ENCODE measurements at regions not wholly inside any gene's neighbourhood (a gene's known extent, or its start where the extent isn't known, plus 50 kb on each side); places are given as distances from the start of the nearest gene placed in this dataset.

- TF ChIP-seq EZH2phosphoT487 (conservative IDR thresholded peaks at IDR 0.05; ENCODE audit: low read length) (no peak), CTCF (IDR thresholded peaks at IDR 0.05; ENCODE audit: insufficient read depth, low read length, poor library complexity, severe bottlenecking) (no peak)
Measured at GRCh38 chrX:38868321-38868720, 67.1 kb downstream of the MID1IP1 start.

GRCh38 chrX:38868941-38869401 lies 67.7 kb downstream of the MID1IP1 start:
- TF ChIP-seq CTCF (IDR thresholded peaks at IDR 0.05; ENCODE audit: insufficient read depth, low read length, poor library complexity, severe bottlenecking) (no peak), EZH2phosphoT487 (conservative IDR thresholded peaks at IDR 0.05; ENCODE audit: low read length) (no peak)
- no peaks in the 10 kb centered on the region for H4K20me1 ChIP-seq (ENCODE audit: low read depth, low read length)

More at GRCh38 chrX:38868321-38868720, 67.1 kb downstream of the MID1IP1 start:
- Histone ChIP-seq H3K27ac (ENCODE audit: low read depth, low read length) (no peak overlapping the region), H3K9me3 (ENCODE audit: insufficient read depth, low read length) (no peaks in the 10 kb centered on the region), H4K20me1 (ENCODE audit: low read depth, low read length) (no peaks in the 10 kb centered on the region), H3K27me3 (ENCODE audit: low read length) (no peaks in the 10 kb centered on the region), H3K36me3 (ENCODE audit: low read length) (no peaks in the 10 kb centered on the region), H2AFZ (ENCODE audit: low read depth, low read length, severe bottlenecking) (no peak overlapping the region), H3K9me2 (replicated peaks; ENCODE audit: insufficient read depth, low read length) (no peaks in the 10 kb centered on the region), H3F3A (ENCODE audit: insufficient read depth) (no peaks in the 10 kb centered on the region), H3K9ac (ENCODE audit: low read length) (no peak overlapping the region), H3K79me2 (ENCODE audit: insufficient read depth, low read length) (no peaks in the 10 kb centered on the region), H3K4me2 (ENCODE audit: low read depth, low read length, poor library complexity, severe bottlenecking) (no peak overlapping the region), H3K4me3 (ENCODE audit: insufficient read depth, low read length, poor library complexity, severe bottlenecking) (no peak overlapping the region)

GRCh38 chrX:38870361-38870895 lies 69.2 kb downstream of the MID1IP1 start:
- H3K36me3 ChIP-seq (ENCODE audit: low read length): no peaks in the 10 kb centered on the region
- H3K27ac ChIP-seq (ENCODE audit: low read depth, low read length): no peak overlapping the region
- H3K4me3 ChIP-seq (ENCODE audit: insufficient read depth, low read length, poor library complexity, severe bottlenecking): no peak overlapping the region
- no peaks in the 10 kb centered on the region for H3K9me3 ChIP-seq (ENCODE audit: insufficient read depth, low read length)
- no peaks in the 10 kb centered on the region for H3K27me3 ChIP-seq (ENCODE audit: low read length)
- H3K9me2 ChIP-seq (replicated peaks; ENCODE audit: insufficient read depth, low read length): no peaks in the 10 kb centered on the region
- TF ChIP-seq CTCF (IDR thresholded peaks at IDR 0.05; ENCODE audit: insufficient read depth, low read length, poor library complexity, severe bottlenecking) (no peak), EZH2phosphoT487 (conservative IDR thresholded peaks at IDR 0.05; ENCODE audit: low read length) (no peak)
- H3K79me2 ChIP-seq (ENCODE audit: insufficient read depth, low read length): no peaks in the 10 kb centered on the region
- H3F3A ChIP-seq (ENCODE audit: insufficient read depth): no peaks in the 10 kb centered on the region
- no peak overlapping the region for H3K4me2 ChIP-seq (ENCODE audit: low read depth, low read length, poor library complexity, severe bottlenecking)
- H2AFZ ChIP-seq (ENCODE audit: low read depth, low read length, severe bottlenecking): no peak overlapping the region
- H3K9ac ChIP-seq (ENCODE audit: low read length): no peak overlapping the region
- no peaks in the 10 kb centered on the region for H4K20me1 ChIP-seq (ENCODE audit: low read depth, low read length)

More at GRCh38 chrX:38868941-38869401, 67.7 kb downstream of the MID1IP1 start:
- Histone ChIP-seq H3K9me3 (ENCODE audit: insufficient read depth, low read length) (no peaks in the 10 kb centered on the region), H3K9ac (ENCODE audit: low read length) (no peak overlapping the region), H3K4me3 (ENCODE audit: insufficient read depth, low read length, poor library complexity, severe bottlenecking) (no peak overlapping the region), H3F3A (ENCODE audit: insufficient read depth) (no peaks in the 10 kb centered on the region), H3K4me2 (ENCODE audit: low read depth, low read length, poor library complexity, severe bottlenecking) (no peak overlapping the region), H3K79me2 (ENCODE audit: insufficient read depth, low read length) (no peaks in the 10 kb centered on the region), H3K27me3 (ENCODE audit: low read length) (no peaks in the 10 kb centered on the region), H2AFZ (ENCODE audit: low read depth, low read length, severe bottlenecking) (no peak overlapping the region), H3K36me3 (ENCODE audit: low read length) (no peaks in the 10 kb centered on the region), H3K9me2 (replicated peaks; ENCODE audit: insufficient read depth, low read length) (no peaks in the 10 kb centered on the region), H3K27ac (ENCODE audit: low read depth, low read length) (no peak overlapping the region)
